SK-N-SH (cell line): ENCODE measurements at regions not wholly inside any gene's neighbourhood (a gene's known extent, or its start where the extent isn't known, plus 50 kb on each side); places are given as distances from the start of the nearest gene placed in this dataset.
A peak's percentile ranks its signal among the peaks of the same experiment; 100 is the strongest.

Experiments used
- EP300 ChIP-seq, 2 experiments: IDR thresholded peaks; 2 replicates each; pipeline versions ENCODE4 v1.4.0 to v1.6.1; 2012; ENCODE audit warnings: borderline replicate concordance in 1 of 2, low read depth in 1 of 2, low read length in 1 of 2
- FOXJ3 ChIP-seq: sonication (generic); formaldehyde crosslinking; IDR thresholded peaks from 2 replicates; pipeline ENCODE4 v1.5.1; 2020; ENCODE audit warnings: mild to moderate bottlenecking, missing genetic modification reagents
- GABPA ChIP-seq: IDR thresholded peaks from 2 replicates; pipeline ENCODE4 v1.4.0; 2012; ENCODE audit warnings: low read depth, mild to moderate bottlenecking
- POLR2AphosphoS5 ChIP-seq: IDR thresholded peaks from 2 replicates; pipeline ENCODE4 v1.6.1; 2012; ENCODE audit warnings: low read depth, low read length
- RAD21 ChIP-seq: IDR thresholded peaks from 2 replicates; pipeline ENCODE4 v1.6.1; 2012; ENCODE audit warnings: mild to moderate bottlenecking, low read length
- TAF1 ChIP-seq: IDR thresholded peaks from 2 replicates; pipeline ENCODE4 v1.6.1; 2012; ENCODE audit warnings: low read depth, mild to moderate bottlenecking, low read length, moderate library complexity, borderline replicate concordance
- TF ChIP-seq, protein P1 (sequence below): fragments of 200-600 bp; sonication (generic); IDR thresholded peaks from 2 replicates; pipeline ENCODE4 v1.6.1; 2017; ENCODE audit warnings: antibody characterized with exemption, mild to moderate bottlenecking, moderate library complexity
- TF ChIP-seq, protein P2 (sequence below): IDR thresholded peaks from 2 replicates; pipeline ENCODE4 v1.4.0; 2012; ENCODE audit warnings: low read depth, borderline replicate concordance

DNA sequence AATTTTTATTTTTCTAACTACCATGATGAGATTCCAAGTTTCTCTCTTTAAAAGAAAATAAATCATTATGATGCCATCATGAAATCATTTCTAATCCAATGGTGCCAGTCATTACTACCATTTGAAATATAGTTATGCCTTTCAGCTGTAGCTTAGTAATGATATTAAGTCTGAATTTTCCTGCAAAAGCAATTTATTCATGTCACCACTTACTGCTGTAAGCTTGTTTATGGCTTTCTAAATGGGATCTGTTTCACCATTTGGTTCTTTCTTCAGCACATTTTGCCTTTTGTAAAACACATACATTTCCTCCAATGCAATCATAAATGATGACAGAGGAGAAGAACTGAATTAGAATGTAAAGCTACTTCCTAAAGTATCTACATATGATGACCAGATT is 130.5 kb downstream of the SEM1 start:
- TF ChIP-seq GABPA (no peak), FOXJ3 (no peak), RAD21 (no peak), TAF1 (no peak), EP300 (IDR thresholded peaks at IDR 0.05; ENCODE audit: borderline replicate concordance in 1 of 2, low read depth in 1 of 2, low read length in 1 of 2) (peak in 1 of 2 experiments; percentile 76; a peak in 1 of 4 replicates), POLR2AphosphoS5 (no peak)
- TF ChIP-seq, protein P1, sequence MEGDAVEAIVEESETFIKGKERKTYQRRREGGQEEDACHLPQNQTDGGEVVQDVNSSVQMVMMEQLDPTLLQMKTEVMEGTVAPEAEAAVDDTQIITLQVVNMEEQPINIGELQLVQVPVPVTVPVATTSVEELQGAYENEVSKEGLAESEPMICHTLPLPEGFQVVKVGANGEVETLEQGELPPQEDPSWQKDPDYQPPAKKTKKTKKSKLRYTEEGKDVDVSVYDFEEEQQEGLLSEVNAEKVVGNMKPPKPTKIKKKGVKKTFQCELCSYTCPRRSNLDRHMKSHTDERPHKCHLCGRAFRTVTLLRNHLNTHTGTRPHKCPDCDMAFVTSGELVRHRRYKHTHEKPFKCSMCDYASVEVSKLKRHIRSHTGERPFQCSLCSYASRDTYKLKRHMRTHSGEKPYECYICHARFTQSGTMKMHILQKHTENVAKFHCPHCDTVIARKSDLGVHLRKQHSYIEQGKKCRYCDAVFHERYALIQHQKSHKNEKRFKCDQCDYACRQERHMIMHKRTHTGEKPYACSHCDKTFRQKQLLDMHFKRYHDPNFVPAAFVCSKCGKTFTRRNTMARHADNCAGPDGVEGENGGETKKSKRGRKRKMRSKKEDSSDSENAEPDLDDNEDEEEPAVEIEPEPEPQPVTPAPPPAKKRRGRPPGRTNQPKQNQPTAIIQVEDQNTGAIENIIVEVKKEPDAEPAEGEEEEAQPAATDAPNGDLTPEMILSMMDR, result no peak
- TF ChIP-seq, protein P2, sequence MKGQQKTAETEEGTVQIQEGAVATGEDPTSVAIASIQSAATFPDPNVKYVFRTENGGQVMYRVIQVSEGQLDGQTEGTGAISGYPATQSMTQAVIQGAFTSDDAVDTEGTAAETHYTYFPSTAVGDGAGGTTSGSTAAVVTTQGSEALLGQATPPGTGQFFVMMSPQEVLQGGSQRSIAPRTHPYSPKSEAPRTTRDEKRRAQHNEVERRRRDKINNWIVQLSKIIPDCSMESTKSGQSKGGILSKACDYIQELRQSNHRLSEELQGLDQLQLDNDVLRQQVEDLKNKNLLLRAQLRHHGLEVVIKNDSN, result no peak
